NCI-H1436 (cell line): ENCODE measurements at regions not wholly inside any gene's neighbourhood (a gene's known extent, or its start where the extent isn't known, plus 50 kb on each side); places are given as distances from the start of the nearest gene placed in this dataset.
"Not testable (repeated sequence)": the region's sequence is repeated elsewhere in the genome, so short reads cannot be mapped to it uniquely, and the experiment has no call there.

Experiments used
- DNase-seq: peaks from one replicate; lab custom pipeline; 2025; lab: John Stamatoyannopoulos, UW

GRCh38 chr16:62386411-62386810 lies 350.2 kb upstream of the CDH8 start:
- no peak for DNase-seq

- DNase-seq: no peak
Observed at GRCh38 chr16:62383941-62384340, 347.7 kb upstream of the CDH8 start.

GRCh38 chr16:62370445-62370844 lies 334.2 kb upstream of the CDH8 start:
- no peak for DNase-seq

- no peak for DNase-seq
Observed at GRCh38 chr16:62363501-62363900, 327.3 kb upstream of the CDH8 start.

- no peak for DNase-seq
Observed at GRCh38 chr16:62353355-62353754, 317.1 kb upstream of the CDH8 start.

- DNase-seq: no peak
Observed at GRCh38 chr16:62342216-62342615, 306.0 kb upstream of the CDH8 start.

GRCh38 chr16:62335356-62335755 lies 299.1 kb upstream of the CDH8 start:
- DNase-seq: no peak

GRCh38 chr16:62321606-62322005 lies 285.4 kb upstream of the CDH8 start:
- DNase-seq: no peak

GRCh38 chr16:62298600-62298999 lies 262.4 kb upstream of the CDH8 start:
- DNase-seq: no peak

- DNase-seq: no peak
Observed at GRCh38 chr16:62294213-62294972, 258.2 kb upstream of the CDH8 start.

- no peak for DNase-seq
Observed at GRCh38 chr16:62288990-62289629, 252.9 kb upstream of the CDH8 start.

GRCh38 chr16:62280506-62280905 lies 244.3 kb upstream of the CDH8 start:
- DNase-seq: no peak

- no peak for DNase-seq
Observed at GRCh38 chr16:62277942-62278341, 241.7 kb upstream of the CDH8 start.

- DNase-seq: no peak
Observed at GRCh38 chr16:62276637-62277036, 240.4 kb upstream of the CDH8 start.

GRCh38 chr16:62272035-62272434 lies 235.8 kb upstream of the CDH8 start:
- DNase-seq: no peak

- no peak for DNase-seq
Observed at GRCh38 chr16:62261760-62262159, 225.5 kb upstream of the CDH8 start.

- not testable (repeated sequence) for DNase-seq
Observed at GRCh38 chr16:62258931-62259435, 222.7 kb upstream of the CDH8 start.

GRCh38 chr16:62256406-62256805 lies 220.2 kb upstream of the CDH8 start:
- no peak for DNase-seq

GRCh38 chr16:62254847-62255246 lies 218.6 kb upstream of the CDH8 start:
- DNase-seq: no peak

- DNase-seq: no peak
Observed at GRCh38 chr16:62254372-62254771, 218.1 kb upstream of the CDH8 start.

GRCh38 chr16:62253966-62254365 lies 217.7 kb upstream of the CDH8 start:
- DNase-seq: no peak

- DNase-seq: no peak
Observed at GRCh38 chr16:62249069-62249468, 212.8 kb upstream of the CDH8 start.

GRCh38 chr16:62240722-62241121 lies 204.5 kb upstream of the CDH8 start:
- DNase-seq: no peak

GRCh38 chr16:62225675-62226074 lies 189.4 kb upstream of the CDH8 start:
- peak; percentile 58 for DNase-seq
